Panc1 (cell line): ENCODE measurements at regions not wholly inside any gene's neighbourhood (a gene's known extent, or its start where the extent isn't known, plus 50 kb on each side); places are given as distances from the start of the nearest gene placed in this dataset.

Experiments
- ATAC-seq: fragments of 200-7000 bp; cut with Tn5 transposase; 2 replicates; pipeline ENCODE4 v1.9.1; 2020; ENCODE audit warnings: mild to moderate bottlenecking, moderate library complexity
- BruUV-seq: library from RNA; stranded (reverse); fragments of 400-500 nt; replicated peaks from 2 replicates; lab custom pipeline; 2021; lab: Mats Ljungman, UMichigan
- CTCF ChIA-PET: fragments of 300-600 bp; sonication (Branson Sonifier 250); formaldehyde crosslinking; loops from one replicate; lab custom pipeline; 2022; ENCODE audit warnings: antibody characterized with exemption; lab: Charles Lee
- POLR2A ChIA-PET: fragments of 300-600 bp; sonication (Branson Sonifier 250); formaldehyde crosslinking; loops from one replicate; lab custom pipeline; 2022; ENCODE audit warnings: antibody characterized with exemption; lab: Charles Lee
- DNase-seq: peaks from one replicate; pipeline ENCODE4 v3.0.0-alpha.2; 2010; ENCODE audit warnings: low read depth, low spot score
- H3K27ac ChIP-seq: 2 replicates; pipeline ENCODE4 v1.5.1; 2011; ENCODE audit warnings: mild to moderate bottlenecking, low read length, inconsistent platforms
- H3K27me3 ChIP-seq: fragments of 200-500 bp; sonication (Bioruptor generic); 2 replicates; pipeline ENCODE4 v1.6.0; 2014; ENCODE audit warnings: low read length, inconsistent platforms; ENCODE audit not compliant: control insufficient read depth, insufficient read depth
- H3K36me3 ChIP-seq: fragments of 200-500 bp; sonication (Bioruptor generic); 2 replicates; pipeline ENCODE4 v1.5.1; 2014; ENCODE audit warnings: inconsistent platforms, mild to moderate bottlenecking, low read length, moderate library complexity; ENCODE audit not compliant: control insufficient read depth, insufficient read depth
- H3K4me1 ChIP-seq: 2 replicates; pipeline ENCODE4 v1.5.1; 2011; ENCODE audit warnings: inconsistent platforms, mild to moderate bottlenecking, low read length, moderate library complexity; ENCODE audit not compliant: control insufficient read depth, insufficient read depth
- H3K4me3 ChIP-seq, 2 experiments: 2 replicates each; pipeline ENCODE4 v1.5.1; 2011 to 2012; ENCODE audit warnings: low read depth in 2 of 2, low read length in 2 of 2, mild to moderate bottlenecking in 2 of 2, inconsistent platforms in 1 of 2, moderate library complexity in 1 of 2
- H3K9me3 ChIP-seq: fragments of 200-500 bp; sonication (Bioruptor generic); 2 replicates; pipeline ENCODE4 v1.5.1; 2014; ENCODE audit warnings: low read depth, mild to moderate bottlenecking, inconsistent platforms, low read length, moderate library complexity; ENCODE audit not compliant: control insufficient read depth, insufficient read depth
- CTCF ChIP-seq: fragments of 450-650 bp; IDR thresholded peaks from 2 replicates; pipeline ENCODE4 v1.5.1; 2017; ENCODE audit warnings: mild to moderate bottlenecking
- POLR2AphosphoS5 ChIP-seq: IDR thresholded peaks from 2 replicates; pipeline ENCODE4 v1.6.1; 2012; ENCODE audit warnings: mild to moderate bottlenecking, low read depth, low read length, moderate library complexity
- REST ChIP-seq, 2 experiments: IDR thresholded peaks; 2 replicates each; pipeline ENCODE4 v1.6.1; 2011 to 2012; ENCODE audit warnings: low read depth in 2 of 2, control low read depth in 1 of 2, low read length in 1 of 2, mild to moderate bottlenecking in 1 of 2, moderate library complexity in 1 of 2; ENCODE audit not compliant: insufficient read depth in 1 of 2
- SIN3A ChIP-seq: IDR thresholded peaks from 2 replicates; pipeline ENCODE4 v1.6.1; 2012; ENCODE audit warnings: low read depth, mild to moderate bottlenecking, low read length, moderate library complexity, borderline replicate concordance; ENCODE audit not compliant: insufficient read depth
- TCF7L2 ChIP-seq: IDR thresholded peaks from 2 replicates; pipeline ENCODE4 v1.6.1; 2011; ENCODE audit warnings: mild to moderate bottlenecking, low read depth, low read length, inconsistent platforms
- in situ Hi-C: cut with HindIII; loops from 2 replicates; pipeline ENCODE4 v1.10.0; 2016; ENCODE audit warnings: low sequenced_read_pairs, low pct_unique_long_range_greater_than_20kb
- intact Hi-C: fragments of 100-400 bp; cut with micrococcal nuclease; formaldehyde crosslinking; loops from one replicate; pipeline ENCODE4 v1.10.0; 2022; ENCODE audit not compliant: unreplicated experiment

- H3K27me3 ChIP-seq = no peaks in the 10 kb centered on the region
- TF ChIP-seq POLR2AphosphoS5 = no peak
- no peak for TF ChIP-seq TCF7L2
- no peak for TF ChIP-seq REST (IDR thresholded peaks at IDR 0.05; ENCODE audit: insufficient read depth in 1 of 2, low read depth in 2 of 2, low read length in 1 of 2)
- TF ChIP-seq CTCF = no peak
- TF ChIP-seq SIN3A = no peak
- POLR2A ChIA-PET = no interaction called here
- H3K9me3 ChIP-seq = no peaks in the 10 kb centered on the region
- ATAC-seq (no peak), DNase-seq (no peak)
- CTCF ChIA-PET = no interaction called here
- H3K4me1 ChIP-seq = no peaks in the 10 kb centered on the region
- H3K27ac ChIP-seq = no peak overlapping the region
- H3K4me3 ChIP-seq = no peak overlapping the region
- H3K36me3 ChIP-seq = no peaks in the 10 kb centered on the region
- in situ Hi-C loops (no loop called here), intact Hi-C loops (no loop called here)
- no TSS peak for BruUV-seq
Measured at GRCh38 chr12:87059231-87059630, 803.0 kb upstream of the MGAT4C start.

- in situ Hi-C loops = no loop called here
- no TSS peak for BruUV-seq
- POLR2A ChIA-PET = no interaction called here
- intact Hi-C loops = no loop called here
- CTCF ChIA-PET = no interaction called here
- no peak for ATAC-seq
- Histone ChIP-seq H3K4me1 (no peaks in the 10 kb centered on the region), H3K27me3 (no peaks in the 10 kb centered on the region), H3K36me3 (no peaks in the 10 kb centered on the region), H3K9me3 (no peaks in the 10 kb centered on the region), H3K27ac (no peak overlapping the region), H3K4me3 (no peak overlapping the region)
- DNase-seq = no peak
- no peak for TF ChIP-seq REST (IDR thresholded peaks at IDR 0.05; ENCODE audit: insufficient read depth in 1 of 2, low read depth in 2 of 2, low read length in 1 of 2)
- TF ChIP-seq POLR2AphosphoS5 = no peak
- no peak for TF ChIP-seq CTCF
- TF ChIP-seq TCF7L2 = no peak
- TF ChIP-seq SIN3A = no peak
Measured at GRCh38 chr12:87054226-87054625, 798.0 kb upstream of the MGAT4C start.
